NCI-H2107 treated with DMSO at 0.1 percent for 48 hours (cell line): ENCODE measurements at regions not wholly inside any gene's neighbourhood (a gene's known extent, or its start where the extent isn't known, plus 50 kb on each side); places are given as distances from the start of the nearest gene placed in this dataset.

Experiments
- DNase-seq: peaks from one replicate; lab custom pipeline; 2025; ENCODE audit not compliant: unreplicated experiment; lab: John Stamatoyannopoulos, UW

- peak; percentile 84 for DNase-seq
Measured at GRCh38 chr14:28057359-28058296, 709.0 kb upstream of the FOXG1 start.

GRCh38 chr14:28059254-28059653, 707.3 kb upstream of the FOXG1 start:
- peak; percentile 90 for DNase-seq

GRCh38 chr14:28061006-28061405, 705.6 kb upstream of the FOXG1 start:
- DNase-seq = no peak

- DNase-seq = no peak
Measured at GRCh38 chr14:28077021-28077420, 689.6 kb upstream of the FOXG1 start.

DNA sequence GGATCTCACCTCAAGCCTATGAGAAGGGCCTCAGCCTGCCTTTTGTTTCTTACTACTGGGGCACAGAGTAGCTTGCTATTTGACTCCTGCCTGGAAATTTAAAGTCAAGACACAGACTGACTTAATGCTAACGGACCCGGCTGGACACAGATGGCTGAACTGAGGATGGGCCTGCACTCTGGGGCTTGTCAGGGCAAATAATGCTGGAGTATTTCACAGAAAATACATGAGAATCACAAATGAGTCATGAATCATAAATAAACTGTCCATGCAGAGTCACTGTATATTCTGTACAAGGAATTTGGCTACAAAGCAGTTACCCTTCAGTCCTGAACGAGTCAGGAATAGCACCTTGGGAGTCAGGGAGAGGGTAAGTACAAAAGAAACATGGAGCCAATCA, 683.2 kb upstream of the FOXG1 start:
- no peak for DNase-seq

DNA sequence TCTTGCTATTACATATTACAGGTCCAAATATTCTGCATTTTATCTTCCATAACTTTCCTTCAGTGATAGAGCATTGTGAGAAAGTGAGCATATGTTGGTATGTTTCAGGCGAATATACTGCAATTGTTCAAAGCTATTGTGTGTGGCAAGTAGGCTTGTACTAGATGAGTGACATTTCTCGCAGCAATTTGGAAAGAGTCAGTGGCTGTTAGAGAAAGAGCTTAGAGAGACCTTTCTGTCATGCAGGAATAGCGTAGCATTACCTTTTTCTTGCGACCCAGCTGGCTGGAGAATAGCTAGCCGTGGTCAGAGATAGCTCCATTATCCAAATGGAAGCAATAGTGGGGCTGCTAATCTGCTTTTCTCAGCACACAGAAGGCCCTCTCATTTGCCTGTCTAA, 678.5 kb upstream of the FOXG1 start:
- no peak for DNase-seq

DNA sequence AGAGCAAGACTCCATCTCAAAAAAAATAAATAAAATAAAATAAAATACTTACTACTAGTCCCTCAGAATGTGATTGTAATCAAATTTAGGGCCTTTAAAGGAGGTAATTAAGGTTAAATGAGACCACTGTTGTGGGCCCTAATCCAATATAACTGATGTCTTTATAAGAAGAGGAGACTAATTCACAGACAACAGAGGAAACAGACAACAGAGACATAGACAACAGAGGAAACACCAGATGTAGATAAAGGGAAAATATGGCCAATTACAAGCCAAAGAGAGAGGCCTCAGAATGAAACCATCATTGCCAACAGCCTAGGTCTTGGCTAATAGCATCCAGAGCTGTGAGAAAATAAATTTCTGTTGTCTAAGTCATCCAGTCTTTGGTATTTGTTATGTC, 669.0 kb upstream of the FOXG1 start:
- no peak for DNase-seq

DNA sequence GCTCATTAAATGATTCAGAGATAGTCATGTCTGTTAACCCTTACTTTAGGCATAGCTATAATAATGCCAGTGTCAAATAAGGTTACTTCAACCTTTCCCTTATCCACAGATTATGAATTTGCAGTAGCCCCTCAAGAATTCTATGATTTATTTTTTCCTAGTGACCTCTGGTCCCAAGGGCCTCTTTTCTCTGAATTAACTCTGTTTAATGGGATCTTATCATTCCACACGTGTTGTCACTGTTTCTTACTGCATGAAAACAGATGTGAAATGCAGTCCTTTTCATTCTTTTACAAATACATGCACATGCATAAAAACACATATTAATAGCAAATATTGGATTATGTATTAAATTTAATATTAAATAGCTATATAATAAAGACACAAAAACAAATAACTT, 667.7 kb upstream of the FOXG1 start:
- DNase-seq = no peak

DNA sequence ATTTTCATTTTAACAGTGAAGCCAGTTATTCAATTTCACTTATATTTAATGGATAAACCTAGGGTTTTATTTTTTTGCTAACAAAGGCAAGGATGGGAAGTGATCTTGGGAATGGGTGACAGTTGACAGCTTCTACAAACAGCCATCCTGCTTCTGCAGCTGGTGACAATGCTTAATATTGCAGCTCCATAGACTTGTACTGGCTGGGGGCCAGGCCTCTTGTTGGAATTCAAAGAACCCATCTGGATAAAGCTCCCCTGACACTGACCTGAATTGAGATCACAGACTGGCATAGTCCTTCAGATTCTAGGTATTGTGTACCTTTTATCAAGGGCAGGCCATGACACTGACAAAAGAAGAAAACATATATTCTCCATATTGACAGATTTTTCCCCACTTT, 664.6 kb upstream of the FOXG1 start:
- peak; percentile 84 for DNase-seq

DNA sequence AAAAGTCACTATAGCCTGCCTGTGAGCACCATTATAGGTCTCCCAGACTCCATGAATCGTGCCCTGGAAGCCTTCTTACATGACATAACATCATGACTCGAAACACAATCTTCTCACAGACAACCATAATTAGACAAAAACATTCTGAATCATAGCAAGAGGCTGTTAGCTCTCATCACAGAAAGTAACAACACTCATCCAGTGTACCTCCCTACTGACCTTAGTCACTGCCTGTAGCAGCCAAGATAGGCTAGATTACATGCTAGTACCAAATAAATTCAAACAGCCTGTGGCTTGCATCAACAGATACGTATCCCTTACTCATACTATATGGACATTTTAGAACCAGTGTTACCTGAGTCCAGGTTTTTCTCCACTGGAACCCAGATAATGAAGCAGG, 663.8 kb upstream of the FOXG1 start:
- DNase-seq = no peak

DNA sequence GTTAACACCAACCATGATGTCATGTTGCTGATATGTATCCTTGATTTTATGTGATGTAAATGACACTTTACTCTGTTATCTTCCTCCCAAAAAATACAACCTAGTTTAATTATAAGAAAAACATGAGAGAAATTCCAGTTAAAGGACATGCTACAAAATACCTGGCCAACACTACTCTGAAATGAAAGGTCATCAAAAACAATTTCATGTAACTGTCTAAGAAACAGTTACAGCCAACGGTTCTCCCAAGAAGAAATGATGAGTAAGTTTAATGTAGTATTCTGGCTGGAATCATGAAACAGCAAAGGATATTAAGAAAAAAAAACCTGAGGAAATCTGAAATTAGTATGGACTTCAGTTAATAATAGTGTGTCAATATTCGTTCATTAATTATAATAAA, 653.3 kb upstream of the FOXG1 start:
- DNase-seq = no peak

- DNase-seq = no peak
Measured at GRCh38 chr14:28116716-28117115, 649.9 kb upstream of the FOXG1 start.

DNA sequence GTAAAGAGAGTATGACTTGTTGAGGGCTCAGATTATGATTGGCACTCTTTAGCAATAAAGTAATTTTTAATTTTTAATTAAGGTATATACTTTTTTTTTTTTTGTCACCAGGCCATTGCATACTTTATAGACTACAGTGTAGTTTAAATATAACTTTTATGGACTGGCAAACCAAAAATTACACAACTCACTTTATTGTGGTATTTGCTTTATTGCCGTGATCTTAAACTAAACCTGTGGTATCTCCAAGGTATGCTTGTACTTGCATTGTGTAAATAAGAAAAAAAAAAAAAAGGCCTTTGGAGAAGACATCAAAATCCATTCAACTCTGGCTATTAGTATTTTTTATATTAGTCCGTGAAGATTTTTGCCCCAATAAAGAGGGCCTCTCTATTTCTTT, 646.7 kb upstream of the FOXG1 start:
- no peak for DNase-seq

GRCh38 chr14:28120391-28120790, 646.2 kb upstream of the FOXG1 start:
- no peak for DNase-seq

GRCh38 chr14:28121512-28122297, 644.9 kb upstream of the FOXG1 start:
- no peak for DNase-seq

- peak; percentile 88 for DNase-seq
Measured at GRCh38 chr14:28130610-28131284, 635.8 kb upstream of the FOXG1 start.

- no peak for DNase-seq
Measured at GRCh38 chr14:28138341-28138740, 628.2 kb upstream of the FOXG1 start.

DNA sequence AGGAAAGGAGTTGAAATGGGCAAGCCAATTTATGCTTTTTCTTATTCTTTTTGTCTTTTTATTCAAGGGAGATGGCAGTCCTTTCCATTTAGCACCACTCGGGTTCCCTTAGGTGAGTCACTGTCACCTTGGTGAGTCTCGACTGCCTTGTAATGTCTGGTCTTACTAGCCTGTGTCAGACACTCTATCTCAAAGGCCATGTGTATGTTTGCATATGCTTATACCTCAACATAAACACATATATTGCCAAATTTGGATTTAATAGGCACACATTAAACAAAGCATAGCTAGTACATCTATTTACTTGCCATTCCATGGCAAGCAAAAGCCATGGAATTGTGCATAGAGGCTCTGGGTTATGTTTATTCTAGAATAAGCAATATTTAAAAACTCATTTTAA, 624.9 kb upstream of the FOXG1 start:
- DNase-seq = no peak

- peak; percentile 79 for DNase-seq
Measured at GRCh38 chr14:28142400-28143015, 624.1 kb upstream of the FOXG1 start.

- no peak for DNase-seq
Measured at GRCh38 chr14:28143316-28143715, 623.3 kb upstream of the FOXG1 start.

DNA sequence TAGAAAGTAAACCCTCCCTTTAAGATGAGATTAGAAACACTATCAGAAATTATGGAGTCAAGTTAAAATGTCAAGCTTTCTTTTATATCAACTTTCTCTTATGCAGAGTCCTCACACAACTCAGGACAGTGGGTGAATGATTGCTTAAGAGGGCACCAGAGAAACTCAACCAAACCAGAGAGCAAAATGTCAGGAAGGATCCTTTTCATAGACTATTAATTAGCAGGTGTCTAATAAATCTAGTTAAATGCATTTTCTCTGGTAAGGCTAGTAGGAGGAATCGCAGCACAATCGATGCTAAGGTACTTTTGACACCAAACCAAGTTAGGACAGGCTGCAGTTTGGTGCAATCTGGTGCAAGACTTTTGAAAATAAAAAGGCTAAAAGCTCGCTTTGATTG, 614.7 kb upstream of the FOXG1 start:
- DNase-seq = no peak
